ENCODE measurements at regions not wholly inside any gene's neighbourhood (a gene's known extent, or its start where the extent isn't known, plus 50 kb on each side); places are given as distances from the start of the nearest gene placed in this dataset.

- Histone ChIP-seq H3K9me3 (ENCODE audit: insufficient read depth, low read depth, low read length) (peaks cover 2% of the 10 kb centered on the region), H3K36me3 (ENCODE audit: insufficient read depth, low read length) (no peaks in the 10 kb centered on the region), H3K4me3 (ENCODE audit: insufficient read depth, low read depth, low read length) (no peak overlapping the region), H2AFZ (ENCODE audit: low read depth, low read length) (no peak overlapping the region), H3K4me2 (ENCODE audit: low read length) (no peak overlapping the region), H3K27ac (ENCODE audit: low read depth, low read length) (no peak overlapping the region), H3K79me2 (ENCODE audit: insufficient read depth, low read length) (no peaks in the 10 kb centered on the region), H4K20me1 (ENCODE audit: insufficient read depth, low read length) (no peaks in the 10 kb centered on the region), H3K27me3 (ENCODE audit: insufficient read depth, low read length) (no peaks in the 10 kb centered on the region), H3K4me1 (ENCODE audit: insufficient read depth, low read length) (no peaks in the 10 kb centered on the region), H3K9ac (ENCODE audit: low read length) (no peak overlapping the region)
- TF ChIP-seq CTCF (IDR thresholded peaks at IDR 0.05; ENCODE audit: insufficient read depth, low read depth, low read length) (no peak), EZH2 (IDR thresholded peaks at IDR 0.05; ENCODE audit: insufficient read depth, low read length) (no peak)
- Mint-ChIP-seq H3K36me3 (ENCODE audit: low read depth, unreplicated experiment) (no peaks in the 10 kb centered on the region), H3K27ac (ENCODE audit: unreplicated experiment) (no peak overlapping the region), H3K27me3 (ENCODE audit: low read depth, unreplicated experiment) (peaks cover 22% of the 10 kb centered on the region), H3K4me1 (ENCODE audit: low read depth, unreplicated experiment) (peaks cover 11% of the 10 kb centered on the region), H3K4me3 (ENCODE audit: unreplicated experiment) (no peak overlapping the region), H3K9me3 (ENCODE audit: unreplicated experiment) (peaks cover 5% of the 10 kb centered on the region)
- FAIRE-seq (no peak), DNase-seq (ENCODE audit: low read depth) (no peak)
Observed at GRCh38 chr18:76102626-76103025, 392.4 kb downstream of the ZNF516 start.

- no peak for FAIRE-seq
- Histone ChIP-seq H3K9ac (ENCODE audit: low read length) (no peak overlapping the region), H3K27ac (ENCODE audit: low read depth, low read length) (no peak overlapping the region), H3K4me1 (ENCODE audit: insufficient read depth, low read length) (no peaks in the 10 kb centered on the region), H3K27me3 (ENCODE audit: insufficient read depth, low read length) (no peaks in the 10 kb centered on the region), H2AFZ (ENCODE audit: low read depth, low read length) (no peak overlapping the region), H3K36me3 (ENCODE audit: insufficient read depth, low read length) (no peaks in the 10 kb centered on the region), H3K4me2 (ENCODE audit: low read length) (no peak overlapping the region), H3K4me3 (ENCODE audit: insufficient read depth, low read depth, low read length) (no peak overlapping the region), H3K79me2 (ENCODE audit: insufficient read depth, low read length) (no peaks in the 10 kb centered on the region), H4K20me1 (ENCODE audit: insufficient read depth, low read length) (no peaks in the 10 kb centered on the region), H3K9me3 (ENCODE audit: insufficient read depth, low read depth, low read length) (peaks cover 2% of the 10 kb centered on the region)
- Mint-ChIP-seq H3K27me3 (ENCODE audit: low read depth, unreplicated experiment) (peaks cover 25% of the 10 kb centered on the region), H3K4me3 (ENCODE audit: unreplicated experiment) (no peak overlapping the region), H3K9me3 (ENCODE audit: unreplicated experiment) (peaks cover 5% of the 10 kb centered on the region), H3K27ac (ENCODE audit: unreplicated experiment) (no peak overlapping the region), H3K4me1 (ENCODE audit: low read depth, unreplicated experiment) (peaks cover 11% of the 10 kb centered on the region), H3K36me3 (ENCODE audit: low read depth, unreplicated experiment) (no peaks in the 10 kb centered on the region)
- DNase-seq (ENCODE audit: low read depth), result no peak
- no peak for TF ChIP-seq CTCF (IDR thresholded peaks at IDR 0.05; ENCODE audit: insufficient read depth, low read depth, low read length)
- TF ChIP-seq EZH2 (IDR thresholded peaks at IDR 0.05; ENCODE audit: insufficient read depth, low read length), result no peak
Observed at GRCh38 chr18:76102156-76102555, 392.9 kb downstream of the ZNF516 start.

- FAIRE-seq (no peak), DNase-seq (ENCODE audit: low read depth) (no peak)
- peaks cover 25% of the 10 kb centered on the region for H3K27me3 Mint-ChIP-seq (ENCODE audit: low read depth, unreplicated experiment)
- H3K4me3 Mint-ChIP-seq (ENCODE audit: unreplicated experiment), result no peak overlapping the region
- no peak overlapping the region for H3K27ac Mint-ChIP-seq (ENCODE audit: unreplicated experiment)
- Histone ChIP-seq H3K79me2 (ENCODE audit: insufficient read depth, low read length) (no peaks in the 10 kb centered on the region), H3K4me3 (ENCODE audit: insufficient read depth, low read depth, low read length) (no peak overlapping the region), H3K27ac (ENCODE audit: low read depth, low read length) (no peak overlapping the region), H3K27me3 (ENCODE audit: insufficient read depth, low read length) (no peaks in the 10 kb centered on the region), H3K36me3 (ENCODE audit: insufficient read depth, low read length) (no peaks in the 10 kb centered on the region), H3K4me1 (ENCODE audit: insufficient read depth, low read length) (no peaks in the 10 kb centered on the region), H3K4me2 (ENCODE audit: low read length) (no peak overlapping the region), H3K9me3 (ENCODE audit: insufficient read depth, low read depth, low read length) (peaks cover 2% of the 10 kb centered on the region), H2AFZ (ENCODE audit: low read depth, low read length) (no peak overlapping the region), H4K20me1 (ENCODE audit: insufficient read depth, low read length) (no peaks in the 10 kb centered on the region), H3K9ac (ENCODE audit: low read length) (no peak overlapping the region)
- peaks cover 11% of the 10 kb centered on the region for H3K4me1 Mint-ChIP-seq (ENCODE audit: low read depth, unreplicated experiment)
- H3K36me3 Mint-ChIP-seq (ENCODE audit: low read depth, unreplicated experiment), result no peaks in the 10 kb centered on the region
- TF ChIP-seq CTCF (IDR thresholded peaks at IDR 0.05; ENCODE audit: insufficient read depth, low read depth, low read length) (no peak), EZH2 (IDR thresholded peaks at IDR 0.05; ENCODE audit: insufficient read depth, low read length) (no peak)
- H3K9me3 Mint-ChIP-seq (ENCODE audit: unreplicated experiment), result peaks cover 7% of the 10 kb centered on the region
Observed at GRCh38 chr18:76099931-76100457, 395.0 kb downstream of the ZNF516 start.

All from astrocyte (in vitro differentiated cells and primary cell).